ENCODE measurements at regions not wholly inside any gene's neighbourhood (a gene's known extent, or its start where the extent isn't known, plus 50 kb on each side); places are given as distances from the start of the nearest gene placed in this dataset.
A peak's percentile ranks its signal among the peaks of the same experiment; 100 is the strongest.

- no peak for DNase-seq (ENCODE audit: low read depth)
Measured at GRCh38 chr14:95410838-95411237, 91.1 kb upstream of the CLMN start.

GRCh38 chr14:95409477-95410272 lies 90.0 kb upstream of the CLMN start:
- no peak for DNase-seq (ENCODE audit: low read depth)

GRCh38 chr14:95408731-95409476 lies 89.2 kb upstream of the CLMN start:
- DNase-seq (ENCODE audit: low read depth) = no peak

- DNase-seq (ENCODE audit: low read depth) = no peak
Measured at GRCh38 chr14:95407354-95407753, 87.6 kb upstream of the CLMN start.

GRCh38 chr14:95406756-95407277 lies 87.1 kb upstream of the CLMN start:
- DNase-seq (ENCODE audit: low read depth) = no peak

GRCh38 chr14:95404583-95404982 lies 84.9 kb upstream of the CLMN start:
- DNase-seq (ENCODE audit: low read depth) = no peak

GRCh38 chr14:95402578-95402977 lies 82.9 kb upstream of the CLMN start:
- DNase-seq (ENCODE audit: low read depth) = no peak

- no peak for DNase-seq (ENCODE audit: low read depth)
Measured at GRCh38 chr14:95402176-95402575, 82.5 kb upstream of the CLMN start.

GRCh38 chr14:95398630-95399547 lies 79.2 kb upstream of the CLMN start:
- DNase-seq (ENCODE audit: low read depth) = no peak

- DNase-seq (ENCODE audit: low read depth) = no peak
Measured at GRCh38 chr14:95397325-95397724, 77.6 kb upstream of the CLMN start.

GRCh38 chr14:95396221-95396620 lies 76.5 kb upstream of the CLMN start:
- DNase-seq (ENCODE audit: low read depth) = no peak

- DNase-seq (ENCODE audit: low read depth) = peak; percentile 50
Measured at GRCh38 chr14:95395098-95395737, 75.5 kb upstream of the CLMN start.

GRCh38 chr14:95394297-95395097 lies 74.8 kb upstream of the CLMN start:
- no peak for DNase-seq (ENCODE audit: low read depth)

GRCh38 chr14:95392841-95393240 lies 73.1 kb upstream of the CLMN start:
- no peak for DNase-seq (ENCODE audit: low read depth)

- no peak for DNase-seq (ENCODE audit: low read depth)
Measured at GRCh38 chr14:95391331-95391730, 71.6 kb upstream of the CLMN start.

- peak; percentile 67 for DNase-seq (ENCODE audit: low read depth)
Measured at GRCh38 chr14:95389471-95390011, 69.8 kb upstream of the CLMN start.

- no peak for DNase-seq (ENCODE audit: low read depth)
Measured at GRCh38 chr14:95388699-95389098, 69.0 kb upstream of the CLMN start.

GRCh38 chr14:95387826-95388445 lies 68.2 kb upstream of the CLMN start:
- no peak for DNase-seq (ENCODE audit: low read depth)

GRCh38 chr14:95386536-95387095 lies 66.9 kb upstream of the CLMN start:
- no peak for DNase-seq (ENCODE audit: low read depth)

GRCh38 chr14:95385701-95386100 lies 66.0 kb upstream of the CLMN start:
- no peak for DNase-seq (ENCODE audit: low read depth)
